ENCODE measurements at regions not wholly inside any gene's neighbourhood (a gene's known extent, or its start where the extent isn't known, plus 50 kb on each side); places are given as distances from the start of the nearest gene placed in this dataset.

DNA sequence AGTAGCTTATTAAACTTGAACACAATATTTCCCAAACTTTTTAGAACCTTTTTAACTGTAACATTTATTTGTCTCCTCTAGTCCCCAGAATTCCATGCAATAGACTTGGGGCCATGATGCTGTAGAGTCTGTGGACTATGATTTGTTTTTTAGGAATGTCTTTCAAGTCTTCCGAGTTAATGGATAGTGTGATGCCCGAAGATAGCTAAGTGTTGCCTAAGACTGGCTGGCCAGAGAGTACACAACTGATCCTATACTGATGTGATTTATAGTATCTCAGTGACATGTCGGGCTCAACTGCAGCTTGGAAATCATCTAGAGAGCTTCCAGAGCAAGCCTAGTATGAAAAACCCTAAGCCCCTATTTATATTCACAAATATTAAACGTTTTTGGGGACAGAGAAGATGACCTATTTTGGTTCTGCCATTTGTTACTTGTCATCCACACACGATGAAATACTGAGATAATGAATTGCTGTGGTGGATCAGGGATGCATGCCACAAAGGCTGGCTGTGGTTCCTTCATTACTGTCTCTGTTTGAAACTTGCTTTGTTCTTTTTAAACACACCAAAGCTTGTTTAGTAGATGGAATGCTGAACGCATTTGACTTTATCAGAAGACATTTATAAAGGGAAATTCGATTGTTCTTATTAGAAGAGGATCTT is 507.4 kb downstream of the TAFA4 start:
- TF ChIP-seq, protein P1, sequence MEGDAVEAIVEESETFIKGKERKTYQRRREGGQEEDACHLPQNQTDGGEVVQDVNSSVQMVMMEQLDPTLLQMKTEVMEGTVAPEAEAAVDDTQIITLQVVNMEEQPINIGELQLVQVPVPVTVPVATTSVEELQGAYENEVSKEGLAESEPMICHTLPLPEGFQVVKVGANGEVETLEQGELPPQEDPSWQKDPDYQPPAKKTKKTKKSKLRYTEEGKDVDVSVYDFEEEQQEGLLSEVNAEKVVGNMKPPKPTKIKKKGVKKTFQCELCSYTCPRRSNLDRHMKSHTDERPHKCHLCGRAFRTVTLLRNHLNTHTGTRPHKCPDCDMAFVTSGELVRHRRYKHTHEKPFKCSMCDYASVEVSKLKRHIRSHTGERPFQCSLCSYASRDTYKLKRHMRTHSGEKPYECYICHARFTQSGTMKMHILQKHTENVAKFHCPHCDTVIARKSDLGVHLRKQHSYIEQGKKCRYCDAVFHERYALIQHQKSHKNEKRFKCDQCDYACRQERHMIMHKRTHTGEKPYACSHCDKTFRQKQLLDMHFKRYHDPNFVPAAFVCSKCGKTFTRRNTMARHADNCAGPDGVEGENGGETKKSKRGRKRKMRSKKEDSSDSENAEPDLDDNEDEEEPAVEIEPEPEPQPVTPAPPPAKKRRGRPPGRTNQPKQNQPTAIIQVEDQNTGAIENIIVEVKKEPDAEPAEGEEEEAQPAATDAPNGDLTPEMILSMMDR (conservative IDR thresholded peaks at IDR 0.05 in 1 of 2, IDR thresholded peaks at IDR 0.05 in 1 of 2; ENCODE audit: low read depth in 1 of 2, low read length in 2 of 2), result no peak
- no peak for TF ChIP-seq EZH2 (IDR thresholded peaks at IDR 0.05; ENCODE audit: low read length, missing control alignments)
